Liver (tissue), 8 donors: ENCODE measurements at regions not wholly inside any gene's neighbourhood (a gene's known extent, or its start where the extent isn't known, plus 50 kb on each side); places are given as distances from the start of the nearest gene placed in this dataset.

Experiments
- DNase-seq: peaks from one replicate; pipeline ENCODE4 v3.0.0-alpha.2; 2017; ENCODE audit warnings: low spot score
- H3K27ac ChIP-seq, 2 donors: one replicate each; pipeline ENCODE4 v1.7.0; 2013; ENCODE audit warnings: inconsistent platforms in 2 of 2, low read length in 2 of 2, control low read depth in 1 of 2, low read depth in 1 of 2, mild to moderate bottlenecking in 1 of 2
- H3K27me3 ChIP-seq, 4 donors: one replicate each; pipeline versions ENCODE4 v1.6.1 to v1.7.0; 2013; ENCODE audit warnings: low read length in 3 of 4, inconsistent platforms in 1 of 4, mild to moderate bottlenecking in 1 of 4, moderate library complexity in 1 of 4; ENCODE audit not compliant: control insufficient read depth in 4 of 4, insufficient read depth in 4 of 4
- H3K36me3 ChIP-seq, 4 donors: one replicate each; pipeline versions ENCODE4 v1.6.1 to v1.7.0; 2013; ENCODE audit warnings: low read length in 3 of 4, mild to moderate bottlenecking in 3 of 4, low read depth in 1 of 4, moderate library complexity in 1 of 4; ENCODE audit not compliant: control insufficient read depth in 4 of 4, insufficient read depth in 3 of 4
- H3K4me1 ChIP-seq, 4 donors: one replicate each; pipeline versions ENCODE4 v1.6.1 to v1.7.0; 2013; ENCODE audit warnings: low read length in 3 of 4, mild to moderate bottlenecking in 3 of 4, moderate library complexity in 1 of 4; ENCODE audit not compliant: control insufficient read depth in 4 of 4, insufficient read depth in 4 of 4
- H3K4me3 ChIP-seq, 3 donors: one replicate each; pipeline versions ENCODE4 v1.6.1 to v1.7.0; 2013; ENCODE audit warnings: low read length in 3 of 3, control low read depth in 1 of 3, low read depth in 1 of 3, mild to moderate bottlenecking in 1 of 3
- H3K9ac ChIP-seq, 2 donors: one replicate each; pipeline ENCODE4 v1.7.0; 2013; ENCODE audit warnings: low read length in 2 of 2, mild to moderate bottlenecking in 2 of 2, moderate library complexity in 2 of 2, control low read depth in 1 of 2, low read depth in 1 of 2
- H3K9me3 ChIP-seq, 4 donors: one replicate each; pipeline versions ENCODE4 v1.6.1 to v1.7.0; 2013; ENCODE audit warnings: low read length in 3 of 4; ENCODE audit not compliant: control insufficient read depth in 4 of 4
- ATF3 ChIP-seq: IDR thresholded peaks from 2 replicates; pipeline ENCODE4 v1.6.1; 2016; ENCODE audit warnings: antibody characterized with exemption
- CTCF ChIP-seq: fragments of 150-350 bp; IDR thresholded peaks from 2 replicates; pipeline ENCODE4 v1.5.1; 2017; ENCODE audit warnings: improper control_type of control experiment, low read depth, low read length; ENCODE audit not compliant: missing input control
- EGR1 ChIP-seq, 2 donors: IDR thresholded peaks; 2 replicates each; pipeline ENCODE4 v1.6.1; 2016 to 2018; ENCODE audit warnings: antibody characterized with exemption in 2 of 2, low read depth in 2 of 2
- FOXA1 ChIP-seq: IDR thresholded peaks from 2 replicates; pipeline ENCODE4 v1.6.1; 2016; ENCODE audit warnings: antibody characterized with exemption
- GABPA ChIP-seq, 2 donors: IDR thresholded peaks in 1 of 2; conservative IDR thresholded peaks in 1 of 2; 2 replicates each; pipeline ENCODE4 v1.6.1; 2016; ENCODE audit warnings: antibody characterized with exemption in 2 of 2, mild to moderate bottlenecking in 1 of 2, moderate library complexity in 1 of 2
- HNF4A ChIP-seq, 2 donors: conservative IDR thresholded peaks; 2 replicates each; pipeline ENCODE4 v1.6.1; 2016; ENCODE audit warnings: antibody characterized with exemption in 2 of 2, mild to moderate bottlenecking in 2 of 2
- HNF4G ChIP-seq: IDR thresholded peaks from 2 replicates; pipeline ENCODE4 v1.6.1; 2016; ENCODE audit warnings: antibody characterized with exemption
- JUND ChIP-seq, 2 donors: IDR thresholded peaks; 2 replicates each; pipeline ENCODE4 v1.6.1; 2016; ENCODE audit warnings: antibody characterized with exemption in 2 of 2
- MAX ChIP-seq: IDR thresholded peaks from 2 replicates; pipeline ENCODE4 v1.6.1; 2016; ENCODE audit warnings: antibody characterized with exemption
- NR2F2 ChIP-seq: IDR thresholded peaks from 2 replicates; pipeline ENCODE4 v1.6.1; 2016; ENCODE audit warnings: antibody characterized with exemption
- RAD21 ChIP-seq, 2 donors: IDR thresholded peaks; 2 replicates each; pipeline ENCODE4 v1.6.1; 2016; ENCODE audit warnings: antibody characterized with exemption in 2 of 2, mild to moderate bottlenecking in 2 of 2
- REST ChIP-seq: IDR thresholded peaks from 2 replicates; pipeline ENCODE4 v1.6.1; 2016; ENCODE audit warnings: antibody characterized with exemption, mild to moderate bottlenecking
- RXRA ChIP-seq, 2 donors: IDR thresholded peaks; 2 replicates each; pipeline ENCODE4 v1.6.1; 2017 to 2018; ENCODE audit warnings: antibody characterized with exemption in 2 of 2, mild to moderate bottlenecking in 1 of 2
- SP1 ChIP-seq: IDR thresholded peaks from 2 replicates; pipeline ENCODE4 v1.6.1; 2018; ENCODE audit warnings: antibody characterized with exemption, mild to moderate bottlenecking
- TAF1 ChIP-seq: conservative IDR thresholded peaks from 2 replicates; pipeline ENCODE4 v1.6.1; 2016; ENCODE audit warnings: antibody characterized with exemption, mild to moderate bottlenecking
- YY1 ChIP-seq: IDR thresholded peaks from 2 replicates; pipeline ENCODE4 v1.6.1; 2016; ENCODE audit warnings: antibody characterized with exemption, mild to moderate bottlenecking
- ZBTB33 ChIP-seq: IDR thresholded peaks from 2 replicates; pipeline ENCODE4 v1.6.1; 2016; ENCODE audit warnings: antibody characterized with exemption
- WGBS: extraction: QIAGEN DNeasy Blood & Tissue Kit; methylation state at CpG from one replicate; pipeline ENCODE4 v1.1.7; 2013; 5-methylcytosine and 5-hydroxymethylcytosine counted together
- donor health status: healthy.
- donor health status: healthy.
- donor health status: healthy.
- donor health status: healthy.
- donor health status: healthy.

GRCh38 chr3:95733336-95733735, 1081.1 kb upstream of the EPHA6 start:
- TF ChIP-seq FOXA1 (no peak), REST (no peak), TAF1 (no peak), YY1 (no peak), CTCF (no peak), ATF3 (no peak), GABPA (IDR thresholded peaks at IDR 0.05 in 1 of 2, conservative IDR thresholded peaks at IDR 0.05 in 1 of 2) (no peak), HNF4A (conservative IDR thresholded peaks at IDR 0.05) (no peak), RAD21 (IDR thresholded peaks at IDR 0.05) (no peak), SP1 (no peak), JUND (IDR thresholded peaks at IDR 0.05) (no peak), MAX (no peak)
- Histone ChIP-seq H3K27ac (no peak overlapping the region), H3K27me3 (no peaks in the 10 kb centered on the region), H3K9ac (no peak overlapping the region), H3K4me1 (no peaks in the 10 kb centered on the region), H3K36me3 (no peaks in the 10 kb centered on the region), H3K4me3 (no peak overlapping the region), H3K9me3 (no peaks in the 10 kb centered on the region)
- DNase-seq, result no peak
- 72% methylated on average over 1 of the region's 1 CpG for WGBS

- Histone ChIP-seq H3K9ac (no peak overlapping the region), H3K36me3 (no peaks in the 10 kb centered on the region), H3K27me3 (no peaks in the 10 kb centered on the region), H3K9me3 (no peaks in the 10 kb centered on the region), H3K27ac (no peak overlapping the region), H3K4me3 (no peak overlapping the region), H3K4me1 (no peaks in the 10 kb centered on the region)
- WGBS, result 58% methylated on average over 2 of the region's 2 CpGs
- DNase-seq, result no peak
- TF ChIP-seq HNF4A (conservative IDR thresholded peaks at IDR 0.05), result no peak
- no peak for TF ChIP-seq CTCF
- TF ChIP-seq NR2F2, result no peak
- TF ChIP-seq YY1, result no peak
- TF ChIP-seq RAD21 (IDR thresholded peaks at IDR 0.05), result no peak
- no peak for TF ChIP-seq REST
- no peak for TF ChIP-seq FOXA1
- TF ChIP-seq HNF4G, result no peak
- TF ChIP-seq ATF3, result no peak
- TF ChIP-seq RXRA (IDR thresholded peaks at IDR 0.05), result no peak
- TF ChIP-seq SP1, result no peak
- TF ChIP-seq ZBTB33, result no peak
- no peak for TF ChIP-seq EGR1 (IDR thresholded peaks at IDR 0.05; ENCODE audit: low read depth in 2 of 2)
- no peak for TF ChIP-seq GABPA (IDR thresholded peaks at IDR 0.05 in 1 of 2, conservative IDR thresholded peaks at IDR 0.05 in 1 of 2)
- TF ChIP-seq JUND (IDR thresholded peaks at IDR 0.05), result no peak
Observed at GRCh38 chr3:95738045-95738444, 1076.3 kb upstream of the EPHA6 start.
